NCI-H1092 (cell line): ENCODE measurements at regions not wholly inside any gene's neighbourhood (a gene's known extent, or its start where the extent isn't known, plus 50 kb on each side); places are given as distances from the start of the nearest gene placed in this dataset.

Experiments used
- DNase-seq: peaks from one replicate; lab custom pipeline; 2025; lab: John Stamatoyannopoulos, UW

- no peak for DNase-seq
Measured at GRCh38 chr15:39312984-39313383, 267.9 kb upstream of the THBS1 start.

DNA sequence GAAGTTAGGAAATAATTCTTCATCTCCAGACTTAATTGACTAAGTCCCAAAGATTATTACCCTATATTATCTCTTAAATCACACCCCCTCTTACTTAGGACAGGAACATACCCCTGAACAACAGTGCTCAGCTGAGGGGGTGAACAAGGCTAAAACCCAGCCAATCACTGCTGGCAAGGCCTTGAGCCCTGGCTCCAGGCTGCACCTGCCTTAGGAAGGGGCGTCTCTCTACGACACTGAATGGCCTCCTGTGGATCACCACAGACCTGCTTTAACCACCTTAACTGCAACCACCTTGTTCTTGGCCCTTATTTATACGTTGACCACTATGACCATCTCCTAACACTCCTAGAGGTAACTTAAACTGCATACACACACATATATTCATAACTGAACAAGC lies 267.4 kb upstream of the THBS1 start:
- no peak for DNase-seq

GRCh38 chr15:39313881-39314280 lies 267.0 kb upstream of the THBS1 start:
- no peak for DNase-seq

- no peak for DNase-seq
Measured at GRCh38 chr15:39315206-39315850, 265.6 kb upstream of the THBS1 start.

- no peak for DNase-seq
Measured at GRCh38 chr15:39317225-39317624, 263.7 kb upstream of the THBS1 start.

DNA sequence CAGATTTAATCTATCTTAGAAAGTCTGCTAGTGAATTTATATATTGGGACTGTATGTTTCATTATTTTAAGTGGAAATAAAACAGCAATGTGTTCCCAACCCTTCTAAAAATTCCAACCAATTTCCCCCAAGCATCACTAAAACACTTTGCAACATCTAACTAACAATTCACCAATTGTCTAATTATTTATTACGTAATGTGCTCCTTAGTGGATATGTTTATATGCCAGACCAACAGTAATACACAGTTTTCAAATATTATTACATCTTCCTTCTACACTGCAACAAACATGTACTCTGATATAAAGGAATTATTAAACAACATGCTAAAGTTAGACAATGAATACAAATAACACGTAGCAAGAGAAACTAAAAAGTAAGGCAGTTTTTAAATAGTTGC lies 262.6 kb upstream of the THBS1 start:
- DNase-seq = no peak

- DNase-seq = no peak
Measured at GRCh38 chr15:39320355-39320754, 260.5 kb upstream of the THBS1 start.

DNA sequence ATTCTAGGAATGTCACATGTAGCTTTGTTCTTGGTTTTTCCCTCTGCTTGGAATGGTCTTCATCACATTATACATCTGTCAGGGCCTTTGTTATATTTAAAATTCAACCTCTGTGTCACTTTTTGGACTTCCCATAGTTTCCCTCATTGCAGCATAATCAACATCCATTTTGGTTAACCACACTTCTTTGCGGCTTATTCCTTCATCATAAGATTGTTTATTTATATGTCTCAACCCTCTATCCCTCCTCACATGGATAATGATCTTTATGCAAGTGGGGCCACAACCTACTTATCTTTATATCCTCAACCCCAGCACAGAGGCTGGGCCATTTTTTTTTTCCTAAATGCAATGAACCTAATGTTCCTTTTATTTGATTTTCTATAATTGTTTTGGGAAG lies 260.0 kb upstream of the THBS1 start:
- DNase-seq = no peak

DNA sequence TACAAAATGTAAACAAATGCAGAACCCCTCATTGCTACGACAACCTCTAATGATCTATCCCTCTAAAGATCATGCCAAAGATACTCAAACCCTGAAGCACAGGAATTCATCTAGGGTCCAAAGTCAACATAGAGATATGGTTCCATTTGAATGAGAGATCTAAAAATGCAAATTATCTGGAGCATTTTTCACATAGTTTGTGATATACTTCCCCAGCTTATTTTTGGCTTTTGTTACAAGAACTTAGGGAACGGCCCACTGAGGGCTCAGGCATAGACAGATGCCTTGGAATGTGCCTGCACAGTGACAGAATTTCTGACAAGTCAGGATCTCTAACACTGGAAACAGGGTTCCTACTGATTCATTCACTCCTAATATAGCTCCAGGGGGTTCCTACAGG lies 258.9 kb upstream of the THBS1 start:
- no peak for DNase-seq

GRCh38 chr15:39323157-39323556 lies 257.7 kb upstream of the THBS1 start:
- no peak for DNase-seq

GRCh38 chr15:39323706-39324105 lies 257.2 kb upstream of the THBS1 start:
- DNase-seq = no peak

DNA sequence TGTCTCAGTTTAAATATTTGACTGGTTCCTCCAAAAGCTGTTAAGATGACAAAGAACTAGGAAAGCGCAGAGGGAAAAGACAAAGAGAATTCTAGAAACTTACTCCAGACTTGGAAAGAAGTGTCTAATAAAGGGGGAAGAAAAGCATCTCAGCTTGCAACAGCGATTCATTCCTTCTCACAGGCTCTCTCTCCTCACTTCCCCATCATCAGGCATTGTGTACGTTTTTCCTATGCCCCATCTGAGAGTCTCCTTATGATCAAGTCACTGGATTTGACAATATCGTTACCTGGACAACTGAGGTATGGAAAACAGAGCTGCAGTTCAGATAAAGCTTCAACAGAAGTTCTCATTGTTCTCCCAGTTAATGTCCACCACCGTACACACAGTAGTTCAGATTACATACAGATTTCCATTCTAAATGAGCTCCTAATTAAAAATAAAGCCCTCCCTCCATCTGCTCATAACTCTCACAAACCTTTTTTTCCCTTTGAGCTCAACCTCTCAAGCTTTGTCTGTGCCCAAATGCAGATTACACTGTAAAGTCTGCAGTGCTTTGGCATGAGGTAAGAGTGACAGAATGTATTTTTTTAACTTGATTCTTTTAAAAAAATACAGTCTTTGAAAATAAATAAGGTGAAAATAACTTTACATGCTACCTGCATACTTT lies 254.4 kb upstream of the THBS1 start:
- DNase-seq = no peak

DNA sequence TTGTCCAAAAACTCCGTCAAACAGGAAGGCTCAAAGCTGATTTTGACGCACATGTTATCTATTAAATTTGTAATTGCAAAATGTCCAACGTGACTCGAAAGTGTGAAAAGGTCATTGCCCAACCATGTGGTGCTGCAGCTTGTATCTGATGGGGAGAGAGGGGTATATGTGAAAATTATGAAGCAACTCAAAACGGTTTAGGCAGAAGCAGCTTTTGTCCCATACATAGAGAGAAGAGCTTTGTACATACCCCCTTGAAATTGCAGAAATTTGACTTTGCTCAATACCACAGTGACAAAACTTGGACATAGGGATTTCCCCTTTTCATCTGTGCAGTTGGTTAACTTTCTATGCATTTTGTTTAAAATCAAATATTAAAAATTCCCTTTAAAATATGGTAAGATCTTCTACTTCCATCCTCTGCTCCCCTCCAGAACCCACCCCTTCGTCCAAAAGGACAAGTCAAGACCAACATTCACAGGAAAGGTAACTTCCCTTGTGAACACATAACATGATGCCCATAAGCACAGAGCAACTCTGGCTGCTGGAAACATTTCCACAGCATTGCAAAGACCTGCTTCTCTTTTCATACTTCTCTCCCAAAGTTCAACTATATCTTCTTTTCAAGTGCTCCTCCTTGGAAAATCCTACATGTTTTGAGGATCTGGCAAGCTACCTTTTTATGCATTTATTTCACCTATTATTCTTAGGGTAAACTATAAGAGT lies 253.7 kb upstream of the THBS1 start:
- DNase-seq = no peak

- no peak for DNase-seq
Measured at GRCh38 chr15:39330061-39330460, 250.8 kb upstream of the THBS1 start.

GRCh38 chr15:39331584-39331983 lies 249.3 kb upstream of the THBS1 start:
- no peak for DNase-seq

DNA sequence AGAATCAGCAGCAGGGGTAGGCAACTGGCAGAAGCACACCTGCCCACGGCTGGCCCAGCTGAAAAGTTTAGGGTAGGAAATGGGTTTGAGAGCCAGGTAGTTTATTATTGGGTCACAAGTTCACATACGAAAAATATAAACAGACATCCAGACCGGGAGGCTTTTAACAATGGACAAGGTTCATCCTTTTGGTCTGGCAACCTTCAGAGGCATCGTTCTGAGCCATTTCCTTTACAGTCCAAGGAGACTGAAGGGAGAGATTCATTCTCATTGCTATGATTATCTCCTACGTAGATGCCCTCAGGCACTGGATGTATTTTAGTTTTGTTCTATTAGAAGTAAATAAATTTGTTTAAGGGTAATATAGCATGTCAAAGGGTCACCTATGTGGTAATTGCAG lies 248.0 kb upstream of the THBS1 start:
- DNase-seq = no peak

GRCh38 chr15:39333393-39333792 lies 247.5 kb upstream of the THBS1 start:
- no peak for DNase-seq

DNA sequence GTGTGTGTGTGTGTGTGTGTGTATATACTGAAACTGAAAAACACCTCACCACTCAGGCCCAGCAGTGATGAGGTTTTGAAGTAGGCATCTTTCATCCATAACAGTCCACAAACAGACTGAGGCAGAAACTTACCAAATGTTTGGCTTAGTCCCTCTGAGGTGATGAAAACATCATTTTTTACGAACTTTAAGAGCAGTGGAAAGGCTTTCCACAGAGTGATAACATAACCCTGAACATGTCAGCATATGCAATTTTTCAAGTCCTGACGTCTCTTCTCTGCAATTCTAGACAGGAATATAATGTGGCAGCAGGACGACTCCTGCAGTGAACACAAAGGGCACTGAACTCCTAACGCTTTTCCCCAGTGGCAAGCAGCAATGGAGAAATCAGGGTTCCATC lies 247.0 kb upstream of the THBS1 start:
- no peak for DNase-seq

GRCh38 chr15:39336926-39337325 lies 244.0 kb upstream of the THBS1 start:
- no peak for DNase-seq

GRCh38 chr15:39338251-39338650 lies 242.6 kb upstream of the THBS1 start:
- DNase-seq = no peak

- no peak for DNase-seq
Measured at GRCh38 chr15:39340903-39341645, 239.8 kb upstream of the THBS1 start.

DNA sequence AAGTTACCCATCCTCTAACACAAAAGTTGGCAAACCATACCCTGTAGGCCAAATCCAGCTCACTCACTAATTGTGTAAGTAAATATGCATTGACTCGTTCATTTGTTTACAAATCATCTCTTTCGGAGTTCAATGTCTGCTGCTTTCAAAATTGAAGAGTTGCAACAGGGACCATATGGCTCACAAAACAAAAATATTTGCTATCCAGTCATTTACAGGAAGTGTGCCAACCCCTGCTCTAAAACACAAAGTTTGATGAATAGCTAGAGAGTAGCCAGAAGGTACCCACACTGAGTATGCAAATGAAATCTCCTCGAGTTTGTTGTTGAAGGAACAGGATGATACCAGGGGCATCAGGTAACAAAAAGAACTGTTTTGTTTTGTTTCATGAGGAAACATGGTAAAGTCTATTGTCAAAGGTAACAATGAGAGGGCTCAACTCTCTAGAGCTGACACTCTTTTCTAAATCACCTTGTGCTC lies 236.2 kb upstream of the THBS1 start:
- DNase-seq = no peak

DNA sequence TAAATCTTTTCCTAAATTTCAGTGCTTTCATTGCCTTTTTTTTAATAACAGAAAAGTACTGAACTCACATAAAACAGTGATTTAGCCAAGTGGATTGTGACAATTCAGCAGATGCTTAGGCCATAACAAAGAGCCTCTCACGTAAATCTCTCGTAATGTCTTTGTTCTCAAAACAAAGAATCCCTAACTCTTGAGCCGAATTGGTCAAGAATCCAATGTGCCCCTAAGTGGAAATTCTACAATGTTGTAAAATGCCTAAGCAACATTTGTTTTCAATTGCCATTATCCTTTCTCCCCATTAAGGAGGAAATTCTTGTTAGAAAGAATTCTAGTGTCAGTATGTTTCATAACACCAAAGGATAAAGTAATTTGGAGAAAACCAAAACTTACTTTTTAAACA lies 235.7 kb upstream of the THBS1 start:
- DNase-seq = no peak
